NB4 (cell line): ENCODE measurements at regions not wholly inside any gene's neighbourhood (a gene's known extent, or its start where the extent isn't known, plus 50 kb on each side); places are given as distances from the start of the nearest gene placed in this dataset.
A peak's percentile ranks its signal among the peaks of the same experiment; 100 is the strongest.

ENCODE experiments used
- DNase-seq: peaks from one replicate; pipeline ENCODE4 v3.0.0; 2010; ENCODE audit warnings: low read depth
- H3K4me3 ChIP-seq: one replicate; pipeline ENCODE4 v1.5.1; 2011; ENCODE audit warnings: mild to moderate bottlenecking, low read depth, low read length, moderate library complexity
- MYC ChIP-seq: IDR thresholded peaks from 2 replicates; pipeline ENCODE4 v1.6.1; 2011; ENCODE audit warnings: low read depth, low read length
- POLR2A ChIP-seq: IDR thresholded peaks from 2 replicates; pipeline ENCODE4 v1.6.1; 2011; ENCODE audit warnings: mild to moderate bottlenecking; ENCODE audit not compliant: insufficient read length; ENCODE audit errors: extremely low read depth
- TF ChIP-seq, protein P1 (sequence below): IDR thresholded peaks from 2 replicates; pipeline ENCODE4 v1.6.1; 2011; ENCODE audit warnings: low read depth, low read length
- TF ChIP-seq, protein P2 (sequence below): IDR thresholded peaks from one replicate; pipeline ENCODE4 v1.5.1; 2012; ENCODE audit warnings: low read depth, low read length

GRCh38 chr11:29006668-29007067, 898.5 kb downstream of the METTL15 start:
- no peak overlapping the region for H3K4me3 ChIP-seq
- no peak for DNase-seq
- TF ChIP-seq, protein P1, sequence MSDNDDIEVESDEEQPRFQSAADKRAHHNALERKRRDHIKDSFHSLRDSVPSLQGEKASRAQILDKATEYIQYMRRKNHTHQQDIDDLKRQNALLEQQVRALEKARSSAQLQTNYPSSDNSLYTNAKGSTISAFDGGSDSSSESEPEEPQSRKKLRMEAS: no peak
- TF ChIP-seq, protein P2, sequence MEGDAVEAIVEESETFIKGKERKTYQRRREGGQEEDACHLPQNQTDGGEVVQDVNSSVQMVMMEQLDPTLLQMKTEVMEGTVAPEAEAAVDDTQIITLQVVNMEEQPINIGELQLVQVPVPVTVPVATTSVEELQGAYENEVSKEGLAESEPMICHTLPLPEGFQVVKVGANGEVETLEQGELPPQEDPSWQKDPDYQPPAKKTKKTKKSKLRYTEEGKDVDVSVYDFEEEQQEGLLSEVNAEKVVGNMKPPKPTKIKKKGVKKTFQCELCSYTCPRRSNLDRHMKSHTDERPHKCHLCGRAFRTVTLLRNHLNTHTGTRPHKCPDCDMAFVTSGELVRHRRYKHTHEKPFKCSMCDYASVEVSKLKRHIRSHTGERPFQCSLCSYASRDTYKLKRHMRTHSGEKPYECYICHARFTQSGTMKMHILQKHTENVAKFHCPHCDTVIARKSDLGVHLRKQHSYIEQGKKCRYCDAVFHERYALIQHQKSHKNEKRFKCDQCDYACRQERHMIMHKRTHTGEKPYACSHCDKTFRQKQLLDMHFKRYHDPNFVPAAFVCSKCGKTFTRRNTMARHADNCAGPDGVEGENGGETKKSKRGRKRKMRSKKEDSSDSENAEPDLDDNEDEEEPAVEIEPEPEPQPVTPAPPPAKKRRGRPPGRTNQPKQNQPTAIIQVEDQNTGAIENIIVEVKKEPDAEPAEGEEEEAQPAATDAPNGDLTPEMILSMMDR: no peak
- TF ChIP-seq POLR2A: no peak

- TF ChIP-seq, protein P2: no peak
- no peak for TF ChIP-seq MYC
- TF ChIP-seq, protein P1: no peak
- TF ChIP-seq POLR2A: no peak
- DNase-seq: peak; percentile 13
- no peak overlapping the region for H3K4me3 ChIP-seq
Observed at GRCh38 chr11:29005401-29005980, 897.3 kb downstream of the METTL15 start.

GRCh38 chr11:29002816-29003215, 894.6 kb downstream of the METTL15 start:
- no peak overlapping the region for H3K4me3 ChIP-seq
- no peak for TF ChIP-seq MYC
- TF ChIP-seq, protein P2: no peak
- TF ChIP-seq POLR2A: no peak
- TF ChIP-seq, protein P1: no peak
- DNase-seq: no peak

GRCh38 chr11:28999620-29000019, 891.4 kb downstream of the METTL15 start:
- TF ChIP-seq, protein P2: no peak
- DNase-seq: no peak
- H3K4me3 ChIP-seq: no peak overlapping the region

GRCh38 chr11:28992996-28993395, 884.8 kb downstream of the METTL15 start:
- TF ChIP-seq MYC (no peak), POLR2A (no peak)
- TF ChIP-seq, protein P2: no peak
- TF ChIP-seq, protein P1: no peak
- no peak for DNase-seq
- H3K4me3 ChIP-seq: no peak overlapping the region

DNA sequence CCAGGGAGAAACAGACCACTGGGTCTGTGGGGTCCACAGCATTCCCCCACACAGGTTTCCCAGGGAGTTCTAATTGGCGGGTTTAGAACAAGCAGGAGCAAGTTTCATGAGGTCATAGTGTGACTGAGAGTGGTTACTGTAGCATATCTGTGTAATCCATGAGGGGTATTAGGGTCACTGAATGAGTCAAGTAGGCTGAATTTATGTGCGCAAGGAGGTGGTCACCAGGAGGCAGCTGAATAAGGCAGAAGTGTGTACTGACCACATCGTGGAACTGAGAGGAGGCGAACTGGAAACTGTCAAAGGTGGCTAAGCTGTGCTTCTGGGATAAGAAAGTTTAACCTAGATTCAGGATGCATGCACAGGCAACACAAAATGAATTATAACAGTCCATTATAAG, 876.0 kb downstream of the METTL15 start:
- TF ChIP-seq, protein P2: no peak
- TF ChIP-seq, protein P1: no peak
- no peak for TF ChIP-seq MYC
- no peak for TF ChIP-seq POLR2A
- DNase-seq: no peak

More for the DNA sequence above, 876.0 kb downstream of the METTL15 start:
- H3K4me3 ChIP-seq: no peak overlapping the region
